ENCODE measurements at regions not wholly inside any gene's neighbourhood (a gene's known extent, or its start where the extent isn't known, plus 50 kb on each side); places are given as distances from the start of the nearest gene placed in this dataset.

GRCh38 chr18:28313602-28314001, 136.7 kb upstream of the CDH2 start:
- TF ChIP-seq EZH2 (IDR thresholded peaks at IDR 0.05; ENCODE audit: low read depth, low read length, severe bottlenecking) (no peak), EP300 (IDR thresholded peaks at IDR 0.05; ENCODE audit: borderline replicate concordance in 1 of 2, low read depth in 2 of 2, low read length in 2 of 2) (no peak), POLR2AphosphoS5 (IDR thresholded peaks at IDR 0.05; ENCODE audit: low read depth, low read length) (no peak), RFX5 (IDR thresholded peaks at IDR 0.05; ENCODE audit: borderline replicate concordance, low read depth, low read length) (no peak), PHF8 (conservative IDR thresholded peaks at IDR 0.05; ENCODE audit: low read depth, low read length) (no peak), TAF1 (IDR thresholded peaks at IDR 0.05; ENCODE audit: low read depth, low read length) (no peak), POLR2A (IDR thresholded peaks at IDR 0.05; ENCODE audit: control extremely low read depth in 1 of 2, low read depth in 2 of 2, low read length in 2 of 2) (no peak)
- TF ChIP-seq, protein P1, sequence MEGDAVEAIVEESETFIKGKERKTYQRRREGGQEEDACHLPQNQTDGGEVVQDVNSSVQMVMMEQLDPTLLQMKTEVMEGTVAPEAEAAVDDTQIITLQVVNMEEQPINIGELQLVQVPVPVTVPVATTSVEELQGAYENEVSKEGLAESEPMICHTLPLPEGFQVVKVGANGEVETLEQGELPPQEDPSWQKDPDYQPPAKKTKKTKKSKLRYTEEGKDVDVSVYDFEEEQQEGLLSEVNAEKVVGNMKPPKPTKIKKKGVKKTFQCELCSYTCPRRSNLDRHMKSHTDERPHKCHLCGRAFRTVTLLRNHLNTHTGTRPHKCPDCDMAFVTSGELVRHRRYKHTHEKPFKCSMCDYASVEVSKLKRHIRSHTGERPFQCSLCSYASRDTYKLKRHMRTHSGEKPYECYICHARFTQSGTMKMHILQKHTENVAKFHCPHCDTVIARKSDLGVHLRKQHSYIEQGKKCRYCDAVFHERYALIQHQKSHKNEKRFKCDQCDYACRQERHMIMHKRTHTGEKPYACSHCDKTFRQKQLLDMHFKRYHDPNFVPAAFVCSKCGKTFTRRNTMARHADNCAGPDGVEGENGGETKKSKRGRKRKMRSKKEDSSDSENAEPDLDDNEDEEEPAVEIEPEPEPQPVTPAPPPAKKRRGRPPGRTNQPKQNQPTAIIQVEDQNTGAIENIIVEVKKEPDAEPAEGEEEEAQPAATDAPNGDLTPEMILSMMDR (IDR thresholded peaks at IDR 0.05; ENCODE audit: control extremely low read depth in 1 of 3, insufficient read depth in 1 of 3, low read depth in 1 of 3, low read length in 3 of 3): no peak
